NCI-H526 treated with DMSO at 0.1 percent for 48 hours (cell line): ENCODE measurements at regions not wholly inside any gene's neighbourhood (a gene's known extent, or its start where the extent isn't known, plus 50 kb on each side); places are given as distances from the start of the nearest gene placed in this dataset.

Experiments used
- DNase-seq: peaks from one replicate; lab custom pipeline; 2025; lab: John Stamatoyannopoulos, UW

DNA sequence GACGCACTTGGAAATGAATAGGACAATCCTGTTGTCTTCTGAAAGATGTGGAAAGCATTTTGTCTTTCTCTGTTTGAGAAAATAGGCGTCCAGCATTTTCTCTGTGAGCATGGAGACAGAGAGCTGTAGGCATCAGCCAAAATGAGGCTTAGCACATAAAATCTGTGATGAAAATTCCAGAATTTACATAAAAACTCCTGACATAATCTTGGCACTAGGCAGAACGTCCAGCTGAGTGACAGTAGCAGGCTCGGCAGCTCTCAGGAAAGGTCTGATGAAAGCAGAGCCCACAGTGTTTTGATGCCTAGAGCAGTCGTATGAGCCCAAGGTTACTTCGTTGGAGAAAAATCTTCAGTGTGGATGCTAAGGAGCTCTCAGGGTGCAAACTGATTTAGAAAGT is 543.3 kb upstream of the MAP3K7 start:
- DNase-seq, result no peak

DNA sequence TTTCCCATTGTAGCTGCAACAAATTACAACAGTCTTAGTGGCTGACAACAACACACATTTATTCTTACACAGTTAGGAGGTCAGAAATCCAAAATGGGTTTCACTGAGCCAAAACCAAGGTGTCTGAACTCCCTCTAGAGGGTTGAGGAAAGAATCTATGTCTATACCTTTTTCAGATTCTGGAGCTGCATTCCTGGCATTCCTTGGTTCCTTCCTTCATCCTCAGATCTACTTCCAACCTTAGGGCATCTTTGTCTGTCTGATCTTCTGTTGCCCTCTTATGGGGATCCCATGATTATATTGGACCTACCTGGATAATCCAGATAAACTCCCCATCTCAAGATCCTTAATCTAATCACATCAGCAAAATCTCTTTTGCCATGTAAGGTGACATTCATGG is 540.9 kb upstream of the MAP3K7 start:
- no peak for DNase-seq

DNA sequence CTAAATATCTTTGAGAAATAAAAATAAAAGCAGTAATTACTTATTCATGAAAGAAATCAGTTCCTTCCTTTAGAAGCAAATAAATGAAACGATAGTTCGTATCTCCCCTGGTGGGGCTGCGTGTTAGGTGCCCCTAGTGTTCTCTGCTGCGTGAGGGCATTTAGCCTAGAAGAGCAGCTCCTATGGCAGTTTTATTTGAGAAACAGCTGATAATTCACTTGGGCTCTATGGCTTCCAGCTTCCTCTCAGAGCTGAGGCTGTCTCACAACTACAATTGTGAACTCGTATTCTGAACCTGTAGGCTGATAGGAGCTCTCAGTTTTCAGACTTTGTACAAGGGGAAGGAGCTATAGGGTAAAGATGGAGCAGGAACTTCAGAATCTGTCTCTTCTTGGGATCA is 540.0 kb upstream of the MAP3K7 start:
- DNase-seq, result no peak

DNA sequence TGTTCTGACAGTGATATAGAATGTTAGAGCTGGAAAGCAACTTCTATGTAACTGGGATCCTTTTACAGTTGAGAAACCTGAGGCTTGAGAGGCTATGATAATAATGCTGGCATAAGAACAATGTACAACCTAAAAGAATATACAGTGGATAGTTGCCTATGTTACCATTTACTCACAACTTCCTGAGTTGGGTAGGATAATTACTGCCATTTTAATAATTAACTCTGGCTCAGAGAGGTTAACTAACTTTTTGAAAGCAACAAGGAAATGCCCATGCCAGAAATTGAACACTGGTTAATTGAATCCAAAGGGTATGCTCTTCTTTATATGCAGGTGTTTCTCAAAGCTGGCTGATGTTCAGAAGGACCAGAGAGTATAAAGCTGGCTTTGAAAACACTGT is 530.7 kb upstream of the MAP3K7 start:
- DNase-seq, result no peak

DNA sequence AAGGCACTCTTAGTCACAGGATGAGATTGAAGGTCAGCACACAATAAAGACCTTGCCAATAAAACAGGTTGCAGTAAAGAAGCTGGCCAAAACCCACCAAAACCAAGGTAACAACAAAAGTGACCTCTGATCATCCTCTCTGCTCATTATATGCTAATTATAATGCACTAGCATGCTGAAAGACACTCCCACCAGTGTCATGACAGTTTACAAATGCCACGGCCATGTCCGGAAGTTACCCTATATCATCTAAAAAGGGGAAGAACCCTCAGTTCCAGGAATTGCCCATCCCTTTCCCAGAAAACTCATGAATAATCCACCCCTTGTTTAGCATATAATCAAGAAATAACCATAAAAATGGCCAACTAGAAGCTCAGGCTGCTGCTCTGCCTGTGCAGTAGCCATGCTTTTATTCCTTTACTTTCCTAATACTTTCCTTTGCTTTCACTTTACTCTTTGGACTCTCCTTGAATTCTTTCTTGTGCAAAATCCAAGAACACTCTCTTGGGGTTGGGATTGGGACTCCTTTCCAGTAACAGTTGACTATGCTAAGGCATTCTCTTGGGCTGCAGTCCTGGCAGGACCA is 527.3 kb upstream of the MAP3K7 start:
- DNase-seq, result no peak

DNA sequence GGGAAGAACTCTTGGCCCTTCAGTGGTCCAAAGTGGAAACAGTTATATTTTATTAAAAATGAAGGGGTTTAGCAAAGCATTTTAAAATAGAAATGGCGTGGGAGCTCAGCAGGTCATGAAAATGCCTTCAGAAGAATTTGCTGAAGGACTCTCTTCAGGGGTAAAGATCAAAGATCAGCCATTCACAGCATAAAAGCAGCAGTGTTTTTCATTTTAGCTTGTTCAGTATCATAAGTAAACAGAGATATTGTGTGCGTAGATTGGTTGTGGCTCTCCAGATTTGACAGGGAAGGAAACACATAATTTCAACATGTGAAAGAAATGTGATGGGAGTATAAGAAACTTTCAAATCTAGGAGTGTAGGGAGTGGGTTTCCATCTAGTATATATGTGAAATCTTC is 519.2 kb upstream of the MAP3K7 start:
- no peak for DNase-seq

DNA sequence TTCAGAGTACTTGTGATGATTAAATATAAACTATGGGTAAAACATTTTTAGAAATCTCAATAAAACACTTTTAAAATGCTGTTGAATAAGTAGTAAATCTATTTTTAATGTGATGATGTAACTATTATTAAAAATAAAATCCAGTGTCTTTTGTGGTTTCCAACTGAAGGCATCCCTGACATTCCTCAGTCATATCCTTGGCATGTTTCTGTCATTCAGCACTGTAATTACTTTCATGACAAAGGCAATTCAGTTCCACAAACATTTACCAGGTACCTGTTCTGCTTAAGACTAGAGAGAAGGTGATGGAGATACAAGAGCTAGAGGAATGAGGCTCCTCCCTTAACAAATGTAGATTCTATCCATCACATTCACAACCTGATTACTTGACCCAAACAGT is 518.7 kb upstream of the MAP3K7 start:
- DNase-seq, result no peak

DNA sequence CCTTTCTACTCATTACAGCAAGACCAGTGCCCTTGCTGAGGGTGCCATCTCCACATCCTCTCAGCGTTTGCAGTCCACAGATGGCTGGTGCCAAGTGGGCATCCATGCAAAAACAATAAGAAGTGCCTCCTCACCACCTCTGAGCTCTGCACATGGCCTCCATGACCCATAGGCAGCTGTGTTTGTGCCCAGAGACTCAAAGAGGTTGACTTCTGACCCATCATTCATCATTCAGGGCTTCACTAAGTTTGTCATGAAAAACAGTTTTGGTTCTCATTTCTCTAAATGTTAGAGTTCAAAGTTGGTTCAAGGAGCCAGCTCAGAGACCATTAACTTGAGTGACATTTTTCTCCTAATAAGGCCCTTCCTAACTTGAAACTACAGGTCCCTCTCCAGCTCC is 512.6 kb upstream of the MAP3K7 start:
- no peak for DNase-seq

DNA sequence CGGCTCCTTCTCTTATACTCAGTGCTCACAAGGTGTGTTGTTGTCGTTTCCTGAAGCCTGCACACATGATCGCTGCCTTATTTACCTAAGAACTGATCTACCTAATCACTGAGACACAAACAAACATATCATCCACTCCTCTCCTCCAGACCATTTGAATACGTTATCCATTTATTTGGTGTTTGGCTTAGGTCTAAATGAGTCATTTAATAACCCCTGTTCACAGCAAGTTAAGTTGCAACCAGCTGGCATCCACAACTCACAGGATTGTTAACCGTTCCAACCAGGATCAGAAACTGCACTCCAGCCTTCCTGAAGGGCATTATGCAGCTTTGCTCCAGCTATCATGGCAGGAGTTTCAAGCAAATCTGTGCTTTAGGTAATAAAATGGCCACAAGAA is 511.1 kb upstream of the MAP3K7 start:
- peak; percentile 87 for DNase-seq

DNA sequence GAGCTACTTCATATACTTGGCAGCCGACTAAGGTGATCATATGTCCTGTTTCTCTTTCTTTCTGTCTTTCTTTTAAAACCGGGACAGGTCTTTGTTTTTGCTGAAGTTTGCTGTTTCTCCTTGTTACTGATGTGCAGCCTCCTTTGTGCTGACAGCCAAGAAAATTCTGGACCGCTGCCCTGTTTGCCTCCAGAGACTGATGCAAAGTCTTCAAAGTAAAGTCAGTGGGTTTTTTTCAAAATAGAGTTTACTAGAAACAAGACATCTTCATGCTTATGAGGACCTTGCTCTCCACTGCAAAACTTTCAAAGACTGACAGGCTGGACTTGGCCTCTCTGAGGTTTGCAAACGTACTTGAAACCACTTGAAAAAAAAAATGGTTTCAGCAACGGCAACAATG is 510.5 kb upstream of the MAP3K7 start:
- DNase-seq, result no peak

DNA sequence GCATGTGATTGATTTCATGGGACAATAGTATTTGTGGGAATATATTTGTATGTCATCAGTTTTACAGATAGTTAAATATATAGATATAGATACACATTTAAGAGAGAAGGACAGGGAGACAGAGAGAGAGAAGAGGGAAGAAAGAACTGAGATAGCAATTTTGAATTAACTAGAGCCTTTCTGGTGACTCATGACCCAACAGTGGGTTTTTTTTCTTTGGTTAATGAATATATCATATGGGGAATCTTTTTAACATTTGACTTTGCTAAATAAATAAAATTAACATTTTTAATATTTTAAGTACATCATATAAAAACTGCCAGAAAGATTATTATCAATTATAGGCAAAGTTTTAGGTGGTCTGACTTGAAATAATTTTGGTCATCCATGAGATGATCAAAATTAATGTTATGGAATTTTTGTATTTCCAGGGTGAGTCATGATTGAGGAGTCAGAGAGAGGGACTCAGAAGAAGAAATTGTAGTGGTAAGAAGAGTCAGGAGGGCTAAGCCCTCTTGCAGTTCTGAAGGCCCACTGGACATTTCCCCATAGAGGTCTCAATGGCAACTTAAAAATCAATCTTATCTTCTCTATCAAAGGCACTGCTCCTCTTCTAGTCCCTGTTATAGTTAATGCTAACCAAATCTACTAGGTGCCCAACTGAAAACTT is 508.1 kb upstream of the MAP3K7 start:
- DNase-seq, result no peak

DNA sequence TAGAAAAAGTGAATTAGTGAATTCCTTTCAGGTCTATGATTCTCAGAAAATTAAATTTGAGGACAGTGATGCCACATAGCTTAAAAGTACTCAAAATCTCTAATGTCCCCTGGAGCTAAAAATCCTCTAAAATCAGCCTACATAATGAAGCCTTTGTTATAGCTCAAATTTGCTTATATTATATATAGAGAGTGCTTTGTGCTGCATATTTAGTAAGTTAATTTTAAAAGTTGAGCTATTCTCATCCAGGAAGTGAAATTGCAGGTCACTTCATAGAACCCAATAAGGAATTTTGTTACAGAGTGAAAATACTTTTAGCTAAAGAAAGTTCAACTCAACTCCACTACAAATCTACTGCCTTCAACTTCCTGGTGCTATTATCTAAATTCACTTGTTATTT is 507.5 kb upstream of the MAP3K7 start:
- no peak for DNase-seq

DNA sequence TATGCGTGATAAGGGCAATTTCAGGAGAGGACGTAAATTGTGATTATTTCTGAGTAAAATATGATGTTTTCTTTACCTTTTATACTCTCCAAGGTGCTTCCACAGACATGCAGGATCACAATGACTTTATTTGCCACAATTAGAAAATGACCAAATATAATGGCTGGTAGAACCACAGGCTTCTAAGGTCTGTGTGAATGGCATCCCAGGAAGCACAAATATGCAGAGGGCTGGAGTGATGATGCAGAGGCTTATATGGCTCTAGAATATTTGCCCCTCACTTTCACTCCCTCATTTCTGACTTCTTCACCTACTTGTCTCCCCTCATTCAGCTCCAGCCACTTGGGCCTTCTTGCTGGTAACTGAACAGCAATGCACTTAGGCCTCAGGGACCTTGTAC is 502.1 kb upstream of the MAP3K7 start:
- DNase-seq, result no peak

DNA sequence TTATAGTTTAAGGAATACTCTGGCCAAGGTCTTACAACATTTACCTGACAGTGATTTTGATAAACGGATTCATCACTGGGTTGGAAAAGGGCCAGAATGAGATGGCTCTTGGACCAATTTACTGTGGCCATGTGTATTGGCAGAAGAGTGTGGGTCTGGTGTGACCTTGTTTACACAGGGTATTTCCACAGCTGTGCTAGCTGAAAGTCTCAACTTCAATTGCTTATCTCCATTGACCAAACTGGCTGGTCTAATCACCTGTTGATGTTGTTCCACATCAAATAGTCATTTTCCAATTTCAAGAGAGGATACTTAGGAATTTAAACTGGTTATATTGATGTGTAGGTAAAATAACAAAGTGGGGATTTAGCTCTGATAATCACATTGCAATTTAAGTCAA is 501.6 kb upstream of the MAP3K7 start:
- DNase-seq, result no peak

DNA sequence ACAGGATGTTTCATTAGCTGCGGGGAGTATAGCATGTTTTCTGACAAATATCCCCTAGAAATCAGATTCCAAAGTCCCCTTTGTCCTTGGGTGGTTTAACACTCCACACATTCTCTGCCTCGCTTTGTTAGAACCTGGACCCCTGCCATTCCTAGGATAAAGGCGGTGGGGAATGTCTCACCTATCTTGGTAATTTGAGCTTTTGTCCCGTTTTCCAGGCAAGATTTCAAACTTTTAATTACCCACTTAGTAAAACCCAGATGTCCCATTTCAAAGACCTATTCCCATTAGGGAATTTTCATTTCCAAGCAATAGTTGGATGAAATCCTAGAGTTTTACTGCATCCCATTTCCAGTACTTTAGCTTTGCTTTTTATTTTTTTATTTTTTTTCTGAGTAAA is 501.0 kb upstream of the MAP3K7 start:
- DNase-seq, result no peak

DNA sequence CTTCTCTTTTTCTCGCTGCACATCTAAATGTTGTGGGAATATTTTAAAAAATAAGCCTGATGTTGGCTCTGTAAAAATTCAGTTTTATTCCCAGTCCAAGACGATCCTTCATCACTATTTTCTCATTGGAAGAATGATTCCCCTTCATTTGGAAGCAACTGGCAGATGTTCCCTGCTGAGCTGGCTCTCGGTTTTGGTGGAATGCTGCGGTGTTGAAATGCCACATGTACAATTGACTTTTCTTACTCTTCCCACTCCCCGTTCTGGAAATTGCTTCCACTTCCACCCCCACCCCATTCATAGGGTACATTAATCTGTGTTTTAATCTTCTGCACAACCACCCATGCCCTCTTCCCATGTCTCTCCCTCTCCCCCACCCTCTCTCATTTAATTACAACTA is 496.3 kb upstream of the MAP3K7 start:
- DNase-seq, result no peak

DNA sequence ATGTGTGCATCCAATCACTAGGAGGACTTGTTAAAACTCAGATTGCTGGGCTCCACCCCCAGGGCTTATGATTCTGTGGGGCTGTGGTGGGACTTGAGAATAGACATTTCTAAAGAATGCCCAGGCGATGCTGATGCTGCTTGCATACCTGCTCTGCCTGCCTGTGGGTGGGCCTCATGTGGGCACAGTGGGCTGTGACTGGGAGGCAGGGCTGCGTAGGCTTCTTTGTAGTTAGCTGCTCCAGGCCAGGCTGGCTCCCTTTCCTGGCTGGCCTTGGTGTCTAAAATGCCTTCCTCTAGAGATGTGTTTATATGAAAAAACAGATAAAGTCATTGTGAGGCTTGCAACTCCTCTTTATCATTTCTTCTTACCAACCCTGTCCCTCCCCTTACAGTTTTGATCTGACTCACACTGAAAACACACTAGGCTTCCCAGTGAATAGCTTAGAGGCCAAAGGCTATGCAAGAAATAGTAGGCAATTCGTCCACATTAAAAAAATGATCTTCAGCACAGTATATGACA is 495.5 kb upstream of the MAP3K7 start:
- DNase-seq, result no peak

DNA sequence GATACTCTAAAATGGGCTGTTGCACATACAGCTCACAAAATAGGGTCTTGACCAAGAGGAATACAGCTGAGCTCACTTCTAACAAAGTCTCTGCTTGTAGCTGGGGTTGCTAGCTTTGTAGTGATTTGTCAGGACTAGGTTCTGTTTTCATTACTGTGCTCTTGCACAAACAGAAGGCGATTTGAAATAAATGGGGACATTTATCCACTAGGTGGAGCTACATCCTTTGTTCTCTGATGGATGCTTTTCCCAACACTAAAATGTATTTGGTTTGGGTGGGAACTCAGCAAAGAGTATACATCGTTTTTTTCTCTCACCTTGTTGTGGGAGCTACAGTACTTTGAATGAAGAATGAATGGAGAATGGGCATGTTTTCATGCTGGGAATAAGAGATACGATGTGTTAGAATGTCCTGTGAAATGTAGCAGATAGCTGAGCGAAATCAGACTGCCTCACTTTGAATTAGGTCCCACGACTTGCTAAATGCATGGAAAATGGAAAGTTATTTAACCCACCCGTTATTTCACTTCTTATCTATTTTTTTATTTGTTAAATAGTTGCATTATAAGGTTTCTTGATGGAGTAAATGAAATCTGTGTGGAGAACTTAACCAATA is 494.7 kb upstream of the MAP3K7 start:
- peak; percentile 31 for DNase-seq

DNA sequence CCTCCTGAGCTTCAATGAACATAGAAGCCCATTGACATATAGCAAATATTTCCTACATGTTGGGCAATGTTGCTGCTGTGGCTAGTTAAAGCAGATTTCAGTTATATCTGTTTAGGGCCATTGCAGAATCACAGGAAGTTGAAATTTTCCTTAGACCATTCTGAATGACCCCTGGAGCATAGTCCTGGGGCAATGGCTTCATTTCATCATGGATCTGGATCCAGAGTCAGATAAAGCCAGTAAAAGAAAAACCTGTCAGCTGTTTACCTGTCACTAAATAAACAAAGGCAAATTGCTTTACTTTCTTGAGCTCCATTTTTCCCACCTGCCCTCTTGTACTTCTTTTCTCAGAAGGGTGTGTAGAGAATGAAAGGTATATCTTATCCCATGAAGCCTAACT is 494.0 kb upstream of the MAP3K7 start:
- DNase-seq, result no peak

DNA sequence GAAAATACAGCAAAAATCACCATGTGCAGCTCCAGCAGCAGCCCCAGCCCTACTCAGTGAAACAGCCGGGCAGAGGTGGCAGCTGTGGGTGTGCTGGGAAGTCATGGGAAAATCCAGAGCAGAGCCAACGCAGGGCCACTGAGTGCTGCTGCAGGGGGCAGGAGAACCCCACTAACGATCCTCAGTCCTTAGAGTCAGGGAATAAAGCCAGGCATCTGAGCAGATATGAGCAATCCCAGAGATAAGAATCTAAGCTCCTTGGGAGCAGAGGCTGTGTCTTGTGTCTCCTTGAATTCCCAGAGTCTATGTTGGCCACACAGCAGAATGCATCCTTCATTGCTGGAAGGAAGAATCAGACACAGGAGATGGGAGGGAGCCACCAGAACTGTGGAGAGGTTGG is 493.1 kb upstream of the MAP3K7 start:
- DNase-seq, result no peak

DNA sequence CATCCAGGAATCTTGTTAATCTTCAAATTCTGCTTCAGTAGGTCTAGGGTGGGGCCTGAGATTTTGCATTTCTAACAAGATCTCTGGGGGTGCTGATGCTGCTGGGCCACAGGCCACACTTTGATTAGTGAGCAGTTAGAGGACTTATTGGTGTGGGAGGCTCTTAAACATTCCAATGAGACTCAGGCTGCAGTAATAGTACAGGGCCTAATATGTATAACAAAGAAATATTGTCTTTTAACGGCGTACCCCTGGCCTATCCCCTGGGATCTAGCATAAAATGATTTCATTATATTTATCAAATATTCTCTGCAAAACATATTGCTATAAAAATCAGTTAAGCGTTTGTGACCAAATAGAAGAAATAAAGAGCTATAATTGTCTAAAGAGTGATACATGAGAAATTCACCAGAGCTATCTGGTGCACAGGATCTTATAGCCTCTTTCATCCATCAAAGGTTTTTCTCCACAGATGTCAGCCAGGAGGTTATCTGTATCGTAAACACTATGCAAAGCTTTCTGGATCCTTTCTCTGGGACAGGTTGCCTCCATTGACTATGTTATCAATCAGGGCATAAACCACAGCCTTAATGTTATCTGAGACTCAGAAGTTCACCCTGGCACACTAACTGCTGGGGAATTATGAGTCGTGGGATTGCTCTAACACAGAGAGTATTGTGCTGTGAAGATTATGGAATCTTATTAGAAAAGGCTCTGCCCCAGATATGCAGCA is 488.5 kb upstream of the MAP3K7 start:
- DNase-seq, result peak; percentile 35

DNA sequence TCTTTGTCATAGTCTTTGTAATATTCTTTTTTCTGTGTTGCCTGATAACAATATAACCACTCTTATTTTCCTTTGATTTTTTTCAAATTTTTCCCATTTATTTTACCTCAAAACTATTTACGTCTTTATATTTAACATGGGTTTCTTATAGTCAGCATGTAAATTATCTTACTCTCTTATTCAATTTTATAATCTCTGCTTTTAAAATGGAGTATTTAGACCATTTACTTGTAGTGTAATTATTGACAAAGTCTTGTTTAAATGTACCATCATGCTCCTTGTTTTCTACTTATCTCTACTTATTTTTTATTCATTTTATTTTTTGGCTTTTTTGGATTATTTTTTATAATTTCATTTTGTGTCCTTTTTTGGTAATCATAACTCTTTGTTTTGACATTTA is 476.5 kb upstream of the MAP3K7 start:
- no peak for DNase-seq

DNA sequence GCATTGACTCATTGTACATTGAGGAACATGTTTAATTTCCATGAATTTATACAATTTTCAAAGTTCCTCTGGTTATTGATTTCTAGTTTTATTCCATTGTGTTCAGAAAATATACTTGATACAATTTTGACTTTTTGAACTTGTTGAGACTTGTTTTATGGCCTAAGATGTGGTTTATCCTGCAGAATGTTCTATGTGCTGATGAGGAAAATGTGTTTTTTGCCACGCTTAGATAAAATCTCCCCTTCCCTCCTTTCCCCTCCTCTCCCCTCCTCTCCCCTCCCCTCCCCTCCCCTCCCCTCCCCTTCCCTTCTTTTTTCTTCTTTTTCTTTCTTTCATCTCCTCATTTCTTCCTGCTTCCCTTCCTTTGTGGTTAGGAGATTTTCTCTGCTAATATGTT is 470.8 kb upstream of the MAP3K7 start:
- DNase-seq, result no peak
